OCI-LY3 (cell line): ENCODE measurements at regions not wholly inside any gene's neighbourhood (a gene's known extent, or its start where the extent isn't known, plus 50 kb on each side); places are given as distances from the start of the nearest gene placed in this dataset.

Experiments
- CTCF ChIP-seq: fragments of 200-600, 300-600 bp; sonication (generic); IDR thresholded peaks from 2 replicates; pipeline ENCODE4 v1.5.1; 2014; ENCODE audit warnings: antibody characterized with exemption, low read length, low read depth
- EZH2phosphoT487 ChIP-seq: fragments of 200-600 bp; shearing (Covaris generic); IDR thresholded peaks from 2 replicates; pipeline ENCODE4 v1.6.1; 2018; ENCODE audit warnings: antibody characterized with exemption, mixed run types, low read depth

- no peak for TF ChIP-seq CTCF
- no peak for TF ChIP-seq EZH2phosphoT487
Observed at GRCh38 chr9:80994892-80995291, 694.5 kb downstream of the TLE1 start.
